NCI-H2107 (cell line): ENCODE measurements at regions not wholly inside any gene's neighbourhood (a gene's known extent, or its start where the extent isn't known, plus 50 kb on each side); places are given as distances from the start of the nearest gene placed in this dataset.

Source experiments
- DNase-seq: peaks from one replicate; lab custom pipeline; 2025; lab: John Stamatoyannopoulos, UW

DNA sequence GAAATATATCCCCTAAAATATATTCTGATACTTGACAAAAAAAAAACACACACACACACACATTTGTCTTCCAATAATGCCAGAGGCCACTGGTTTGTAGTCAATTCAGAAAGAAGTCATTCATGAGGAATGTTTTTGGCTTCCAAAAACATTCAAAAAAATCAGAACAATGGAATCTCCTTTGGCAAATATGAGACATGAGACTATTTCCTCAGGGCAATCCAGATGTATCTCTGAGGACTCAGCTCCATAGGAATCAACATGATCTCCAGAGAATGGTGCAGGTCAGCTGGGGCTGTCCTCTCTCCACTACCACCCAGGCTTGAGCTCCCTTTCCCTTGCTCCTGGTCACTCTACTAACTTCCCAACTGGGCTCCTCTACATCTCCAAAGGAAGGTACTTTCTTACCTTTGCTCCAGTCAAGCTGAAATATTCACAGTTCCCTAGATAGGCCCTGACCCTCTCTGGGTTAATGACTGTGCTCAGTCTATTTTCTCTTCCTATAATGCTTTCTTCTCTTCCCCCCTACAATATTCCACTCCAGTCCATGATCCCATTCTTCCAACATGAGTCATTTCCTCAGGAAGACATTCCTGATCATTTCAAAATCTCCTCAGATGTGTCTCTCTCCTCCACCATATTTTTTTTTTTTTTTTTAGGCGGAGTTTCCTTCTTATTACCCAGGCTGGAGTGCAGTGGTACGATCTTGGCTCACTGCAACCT lies 145.3 kb downstream of the C1D start:
- DNase-seq = no peak

DNA sequence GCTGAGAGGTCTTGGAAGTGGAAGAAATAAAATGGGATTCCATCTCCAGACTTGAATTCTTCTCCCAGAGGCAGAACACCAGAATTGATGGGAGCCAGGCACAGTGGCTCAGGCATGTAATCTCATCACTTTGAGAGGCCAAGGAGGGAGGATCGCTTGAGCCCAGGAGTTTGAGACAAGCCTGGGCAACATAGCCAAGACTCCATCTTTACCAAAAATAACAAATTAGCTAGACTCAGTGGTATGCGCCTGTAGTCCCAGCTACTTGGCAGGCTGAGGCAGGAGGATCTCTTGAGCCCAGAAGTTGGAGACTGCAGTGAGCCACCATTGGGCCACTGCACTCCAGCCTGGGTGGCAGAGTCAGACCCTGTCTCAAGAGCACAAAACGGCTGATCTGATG lies 144.3 kb downstream of the C1D start:
- no peak for DNase-seq

DNA sequence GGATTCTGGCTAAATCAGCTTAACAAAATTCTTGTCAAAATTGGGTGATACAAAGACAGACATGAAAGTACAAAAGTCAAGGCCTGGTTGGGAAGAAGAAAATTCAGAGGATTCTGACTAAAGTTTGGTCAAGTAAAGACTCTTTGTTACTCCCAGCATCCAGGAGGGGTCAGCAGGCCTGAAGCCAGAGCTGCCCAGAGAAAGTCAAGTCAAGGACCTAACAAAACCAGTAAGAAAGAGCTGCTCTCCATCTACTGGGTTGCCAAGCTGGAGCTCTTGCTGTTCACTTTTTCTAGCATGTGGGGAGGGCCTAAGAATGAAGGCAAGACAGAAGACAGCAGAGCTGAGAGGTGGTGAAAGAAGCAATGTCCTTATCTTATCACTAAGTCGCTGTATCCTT lies 143.3 kb downstream of the C1D start:
- no peak for DNase-seq

DNA sequence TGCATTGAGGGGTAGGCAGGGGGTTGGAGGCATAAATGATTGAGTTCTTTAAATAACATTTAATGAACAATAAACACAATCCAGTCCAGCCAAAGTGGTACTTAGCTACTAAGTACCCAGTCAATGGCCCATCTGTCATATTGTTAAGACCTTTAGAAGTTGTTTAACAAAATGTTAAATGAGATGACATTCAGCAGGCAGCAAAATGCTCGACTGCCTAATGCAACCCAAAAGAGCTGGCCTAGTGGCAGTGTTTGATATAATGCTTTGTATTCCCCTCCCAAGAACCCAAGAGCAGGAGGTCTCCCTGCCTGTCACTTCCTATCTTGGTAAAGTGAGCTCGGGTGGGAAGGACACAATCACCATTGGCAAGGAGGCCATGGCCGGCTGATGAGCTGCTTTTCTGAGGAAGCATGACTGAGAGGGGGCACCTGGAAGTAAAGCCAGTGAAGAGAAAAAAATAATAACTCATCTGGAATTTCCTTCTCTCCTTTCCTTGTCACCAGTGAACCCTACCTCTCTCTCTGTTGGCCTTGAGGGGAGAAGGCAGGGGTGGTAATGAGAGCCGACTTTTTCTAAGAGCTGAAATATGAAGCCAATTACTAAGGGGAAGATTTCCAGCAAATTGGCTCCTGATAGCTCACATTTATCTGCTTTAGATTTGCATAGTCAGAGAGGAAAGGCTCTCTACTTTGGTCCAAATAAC lies 140.6 kb downstream of the C1D start:
- DNase-seq = no peak

DNA sequence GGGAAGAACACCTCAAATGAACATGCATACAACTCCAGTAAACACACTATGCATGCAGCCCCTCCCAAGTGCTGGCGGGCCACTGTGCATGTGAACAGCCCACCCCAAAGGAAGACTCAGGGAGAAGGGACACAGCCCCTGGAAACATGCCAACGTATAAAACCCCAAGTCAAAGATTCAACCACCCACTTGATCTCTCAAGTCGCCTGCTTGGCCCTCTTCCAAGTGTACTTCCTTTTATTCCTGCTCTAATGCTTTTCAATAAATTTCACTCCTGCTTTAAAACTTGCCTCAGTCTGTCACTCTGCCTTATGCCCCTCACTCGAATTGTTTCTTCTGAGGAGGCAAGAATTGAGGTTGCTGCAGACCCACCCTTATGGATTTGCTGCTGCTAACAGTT lies 139.1 kb downstream of the C1D start:
- no peak for DNase-seq

DNA sequence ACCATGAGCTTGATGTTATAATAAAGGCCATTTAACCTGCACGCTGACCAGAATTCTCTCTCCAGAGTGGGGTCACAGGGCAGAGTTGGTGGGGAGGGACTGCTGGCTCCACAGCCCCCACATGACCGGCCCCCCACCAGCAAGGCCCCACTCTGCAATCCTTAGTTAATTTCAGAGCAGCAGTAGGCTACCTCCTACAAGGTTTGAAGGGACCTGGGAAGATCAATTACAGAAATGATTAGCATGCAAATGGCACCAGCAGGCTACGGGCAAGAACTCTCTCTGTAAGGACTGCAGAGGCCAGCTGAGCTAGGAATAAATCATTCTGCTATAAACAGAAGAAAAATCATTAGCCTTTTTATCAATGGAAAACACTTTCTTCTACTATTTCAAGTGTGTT lies 135.3 kb downstream of the C1D start:
- DNase-seq = no peak

DNA sequence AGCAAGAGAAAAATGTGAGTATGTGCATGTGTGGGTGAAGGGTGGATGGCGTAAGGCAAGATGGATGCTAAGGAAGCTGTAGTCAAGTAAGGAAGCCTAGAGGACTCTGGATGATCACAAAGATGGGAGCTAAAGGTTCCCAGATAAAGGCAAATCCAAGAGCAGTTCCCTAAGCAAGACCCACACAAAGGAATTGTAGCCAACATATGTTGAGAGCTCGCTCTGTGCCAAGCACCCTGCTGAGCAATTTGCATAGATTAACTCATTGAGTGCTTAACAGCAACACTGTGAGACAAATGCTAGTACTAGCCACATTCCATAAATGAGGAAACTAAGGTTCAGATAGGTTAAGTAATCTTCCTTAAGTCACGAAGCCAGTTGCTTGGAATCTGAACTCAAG lies 132.6 kb downstream of the C1D start:
- DNase-seq = no peak

DNA sequence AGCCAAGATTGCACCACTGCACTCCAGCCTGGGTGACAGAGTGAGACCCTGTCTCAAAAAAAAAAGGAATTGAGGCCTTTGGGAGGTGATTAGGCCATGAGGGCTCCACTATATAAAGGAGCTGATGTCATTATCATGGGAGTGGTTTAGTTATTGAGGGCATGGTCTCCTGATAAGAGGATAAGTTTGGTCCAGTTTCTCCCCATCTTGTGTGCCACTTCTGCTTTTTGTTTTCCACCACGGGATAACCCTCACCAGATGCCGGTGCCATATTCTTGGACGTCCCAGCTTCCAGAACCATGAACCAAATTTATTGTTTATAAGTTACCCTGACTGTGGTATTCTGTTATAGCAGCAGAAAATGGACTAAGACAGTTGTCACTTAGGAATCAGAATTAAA lies 125.8 kb downstream of the C1D start:
- no peak for DNase-seq

DNA sequence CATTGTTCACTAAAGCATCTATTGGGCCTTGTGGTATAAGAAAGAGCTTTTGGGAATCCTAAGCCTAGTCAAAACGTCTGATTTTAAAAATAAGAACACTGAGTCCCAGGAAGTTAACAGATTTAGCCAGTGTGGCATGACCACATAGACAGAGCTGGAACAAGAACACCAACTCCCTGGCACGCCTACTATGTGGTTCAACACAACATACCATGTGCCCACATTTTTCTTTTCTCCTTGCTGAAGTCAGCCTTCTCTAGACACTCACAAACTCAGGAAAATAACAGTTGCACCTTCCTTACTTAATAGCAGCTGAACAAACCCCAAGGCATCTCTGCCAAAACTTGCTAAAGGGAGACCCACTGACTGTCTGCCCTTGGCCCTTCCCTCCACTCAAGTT lies 124.8 kb downstream of the C1D start:
- no peak for DNase-seq

DNA sequence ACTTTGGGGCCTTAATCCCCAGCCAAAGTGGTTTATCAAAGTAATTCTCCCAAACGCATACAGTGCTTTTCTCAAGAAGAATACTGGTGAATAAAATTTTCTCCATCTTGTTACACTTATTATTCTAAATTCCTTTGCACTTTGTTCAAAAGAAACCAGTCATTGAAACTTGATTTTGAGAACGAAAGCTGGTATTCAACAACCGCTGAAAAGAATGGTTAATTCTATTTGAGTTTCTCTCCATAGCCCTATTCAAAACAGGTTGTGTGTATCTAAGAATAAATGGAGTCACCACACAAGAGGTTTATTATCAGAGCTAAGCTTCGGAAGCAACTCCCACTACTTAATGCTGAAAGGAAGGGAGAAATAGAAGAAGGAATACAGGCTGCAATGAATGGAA lies 117.7 kb downstream of the C1D start:
- no peak for DNase-seq

DNA sequence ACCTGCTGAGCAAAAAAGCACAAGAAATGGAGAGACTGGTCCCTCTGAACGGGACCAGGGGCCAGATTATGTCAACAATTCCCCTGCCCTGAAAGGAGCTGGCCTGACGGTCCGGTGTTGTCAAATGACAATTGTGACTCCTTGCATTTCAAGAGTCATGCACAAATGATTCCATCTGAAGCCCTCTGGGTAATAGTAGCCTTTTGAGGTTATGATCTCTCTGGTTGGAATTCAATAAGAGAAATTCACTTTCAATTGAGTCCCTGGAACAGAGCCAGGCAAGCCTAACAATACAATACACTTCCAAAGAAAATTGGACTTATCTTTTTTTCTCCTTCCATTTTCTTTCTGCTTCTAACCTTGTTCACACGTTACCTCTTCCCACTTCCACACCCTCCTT lies 116.9 kb downstream of the C1D start:
- no peak for DNase-seq

DNA sequence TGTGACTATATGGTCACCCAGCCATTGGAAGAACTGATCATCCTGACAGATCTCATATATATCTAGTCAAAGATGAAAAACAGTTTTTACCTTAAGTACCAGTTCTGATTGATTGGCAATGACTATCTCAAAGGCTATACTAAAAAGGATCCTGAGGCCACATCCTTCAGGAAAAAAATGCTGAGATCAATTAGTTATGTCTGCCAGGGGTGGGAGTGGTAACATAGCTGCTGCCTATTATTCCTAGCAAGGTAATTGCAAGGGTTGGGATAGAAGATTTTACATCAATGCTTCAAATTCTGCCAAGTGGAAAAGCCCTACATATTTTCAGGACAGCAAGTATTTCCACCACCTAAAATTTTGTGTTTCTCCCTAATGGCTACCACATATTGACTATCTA lies 114.7 kb downstream of the C1D start:
- no peak for DNase-seq

DNA sequence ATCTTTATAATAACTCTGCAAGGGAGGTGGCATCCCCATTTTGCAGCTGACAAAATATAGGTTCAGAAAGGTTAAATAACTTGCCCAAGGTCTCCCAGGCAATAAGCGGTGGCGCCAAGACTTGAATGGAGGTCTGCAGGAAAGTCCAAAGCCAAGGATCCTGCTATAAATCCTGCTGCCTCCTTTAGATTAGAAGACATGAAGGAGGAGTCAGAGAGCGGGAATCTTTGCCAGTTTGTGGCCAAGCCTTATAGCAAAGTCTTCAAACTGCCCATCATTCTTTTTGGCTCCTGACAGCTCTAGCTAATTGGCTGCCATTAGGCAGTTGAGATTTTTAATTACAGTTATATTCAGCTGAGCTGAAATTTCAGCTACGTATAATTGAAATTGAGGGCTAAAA lies 114.3 kb downstream of the C1D start:
- DNase-seq = no peak

DNA sequence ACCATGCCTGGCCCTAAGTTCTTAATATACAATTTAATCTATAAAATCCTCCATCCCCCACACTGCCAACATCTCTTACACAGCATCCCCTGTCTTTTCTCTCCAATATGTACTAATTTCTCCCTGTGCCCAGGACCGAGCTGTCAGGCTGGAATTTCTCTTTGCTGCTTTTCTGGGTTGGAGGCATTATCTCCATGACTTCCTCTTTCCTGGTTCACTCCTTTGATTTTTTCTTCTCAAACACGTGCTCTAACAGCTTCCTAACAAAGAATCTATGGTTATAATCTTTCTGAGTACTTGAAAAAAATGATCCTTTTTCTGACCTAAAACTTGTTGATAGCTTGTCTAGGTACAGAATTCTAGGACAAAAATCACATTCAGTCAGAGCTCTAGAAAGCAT lies 112.8 kb downstream of the C1D start:
- no peak for DNase-seq

DNA sequence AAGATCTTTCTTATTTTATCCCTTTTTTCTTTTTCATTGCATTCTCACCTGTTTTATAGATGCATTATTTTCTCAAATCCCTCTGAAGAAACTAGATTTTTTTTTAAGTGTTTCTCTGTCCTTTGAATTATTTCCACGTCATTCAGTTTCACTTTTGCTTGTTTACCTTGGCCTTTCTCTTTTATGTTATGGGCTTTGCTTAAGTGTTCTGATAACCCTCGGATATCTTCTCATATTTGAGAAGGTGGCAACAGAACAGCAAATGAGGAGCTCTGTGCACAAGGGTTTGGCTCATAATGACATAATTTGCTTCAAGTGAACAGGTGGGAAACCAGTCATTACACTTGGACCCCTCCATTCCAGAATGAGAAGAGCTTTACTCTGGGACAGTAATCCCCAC lies 111.9 kb downstream of the C1D start:
- DNase-seq = no peak

DNA sequence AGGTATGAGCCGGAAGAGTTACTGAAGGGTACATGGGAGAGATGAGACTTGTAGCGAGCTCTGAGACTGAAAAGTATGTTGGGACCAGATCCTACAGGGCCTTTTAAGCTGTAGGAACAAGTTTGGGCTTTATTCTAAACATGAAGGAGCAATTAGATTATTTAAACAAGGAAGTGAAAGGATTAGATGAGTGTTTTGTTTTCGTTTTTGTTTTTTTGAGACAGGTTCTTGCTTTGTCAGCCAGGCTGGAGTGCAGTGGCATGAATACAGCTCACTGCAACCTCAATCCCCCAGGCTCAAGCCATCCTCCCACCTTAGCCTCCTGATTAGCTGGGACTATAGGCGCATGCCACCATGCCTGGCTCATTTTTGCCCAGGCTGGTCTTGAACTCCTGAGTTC lies 110.7 kb downstream of the C1D start:
- no peak for DNase-seq

DNA sequence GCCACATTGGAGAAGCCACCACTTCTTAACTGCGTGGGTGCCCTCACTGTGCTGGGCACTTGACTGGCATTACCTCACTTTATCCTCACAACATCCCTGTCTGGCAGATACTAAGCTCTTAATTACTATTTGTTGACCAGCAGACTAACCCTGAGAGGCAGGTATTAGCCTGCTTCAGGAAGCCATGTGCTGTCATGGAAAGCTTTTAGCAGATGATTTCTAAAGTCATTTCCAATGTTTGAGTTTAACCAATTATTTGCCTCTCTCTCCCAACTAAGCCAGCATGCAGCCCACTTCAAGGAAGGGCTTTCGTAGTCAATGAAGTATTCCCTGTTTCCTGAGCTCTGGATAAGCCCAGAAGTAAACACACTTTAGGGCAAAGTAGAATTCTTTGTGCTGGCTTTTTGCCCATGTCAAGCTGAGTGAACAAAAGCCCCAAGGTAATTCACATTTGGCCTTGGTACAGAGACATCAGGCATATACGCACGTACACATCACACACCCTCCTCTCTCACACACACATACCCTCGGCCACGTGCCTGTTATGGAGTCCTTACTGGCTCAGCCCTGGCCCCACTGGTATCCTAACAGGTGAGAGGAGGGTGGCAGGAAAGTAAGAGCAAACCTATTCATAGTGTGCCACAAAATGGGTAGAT lies 108.6 kb downstream of the C1D start:
- DNase-seq = no peak

DNA sequence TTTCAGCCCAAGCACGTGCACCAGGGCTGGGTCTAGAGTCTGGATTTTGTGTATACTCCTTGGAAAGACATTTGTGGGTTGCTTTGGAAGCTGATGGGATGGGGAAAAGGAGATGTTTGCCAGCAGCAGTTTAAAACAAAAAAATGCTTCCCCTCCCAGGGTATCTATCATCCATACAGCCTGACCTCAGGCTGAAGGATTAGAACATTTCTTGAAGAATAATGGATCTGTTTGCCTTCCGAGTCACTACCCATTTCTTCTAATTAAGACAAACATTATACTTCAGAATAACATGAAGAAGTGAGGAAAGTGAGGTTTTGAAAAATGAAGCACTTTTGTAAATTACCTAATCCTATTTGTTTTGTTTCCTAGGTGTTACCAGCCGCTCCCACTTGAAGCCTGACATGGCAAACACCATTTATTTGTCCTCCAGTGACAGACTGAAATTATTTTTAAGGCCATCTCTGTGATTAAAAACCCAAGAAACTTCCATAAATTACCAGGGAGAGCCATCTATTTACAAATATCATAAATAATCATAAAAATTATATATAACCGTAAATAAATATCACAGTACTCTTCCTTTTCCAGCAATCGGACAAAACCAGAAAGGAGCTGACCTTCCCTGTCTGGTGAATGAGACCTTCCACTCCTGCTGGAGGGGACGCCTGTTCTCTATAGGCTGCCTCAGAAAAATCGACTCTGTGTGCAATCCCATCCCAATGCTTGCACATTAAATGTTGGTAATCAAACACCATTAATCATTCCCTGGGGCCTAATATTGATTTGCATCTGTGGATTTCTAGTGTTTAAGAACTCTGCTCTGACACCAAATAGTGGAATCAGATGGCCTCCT lies 106.8 kb downstream of the C1D start:
- DNase-seq = no peak

DNA sequence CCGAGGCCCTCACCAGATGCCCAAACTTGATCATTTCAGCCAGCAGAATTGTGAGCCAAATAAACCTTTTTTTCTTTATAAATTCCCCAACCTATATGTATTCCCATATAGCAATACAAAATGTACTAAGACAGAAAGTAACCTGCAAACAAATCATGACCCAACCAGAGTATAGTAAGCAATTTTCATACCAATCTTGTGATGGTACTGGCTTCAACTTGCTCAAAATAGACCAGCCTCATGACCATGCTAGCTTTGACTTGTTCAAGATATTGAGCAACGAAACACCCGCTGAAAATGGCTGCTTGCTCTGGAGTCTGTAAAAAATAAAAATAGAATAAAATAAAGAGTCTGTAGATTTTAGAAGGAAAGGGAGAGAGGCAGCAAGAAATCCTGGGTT lies 97.6 kb downstream of the C1D start:
- DNase-seq = no peak

DNA sequence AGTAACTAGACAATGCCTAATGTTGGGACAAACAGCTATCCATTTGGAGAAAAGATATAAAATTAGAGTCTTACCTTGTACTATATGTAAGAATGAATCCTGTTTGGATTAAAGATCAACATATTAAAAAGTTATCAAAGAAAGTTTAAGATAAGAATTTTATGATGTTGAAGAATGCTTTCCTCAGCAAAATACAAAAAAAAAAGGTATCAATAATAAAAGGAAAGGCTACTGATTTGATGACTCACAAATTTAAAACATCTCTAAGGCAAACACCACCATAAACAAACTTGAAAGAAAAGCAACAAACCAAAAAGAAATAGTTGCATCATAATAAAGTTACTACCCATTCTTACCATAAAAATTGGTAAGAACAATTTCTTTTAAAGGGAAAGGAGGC lies 92.7 kb downstream of the C1D start:
- no peak for DNase-seq

DNA sequence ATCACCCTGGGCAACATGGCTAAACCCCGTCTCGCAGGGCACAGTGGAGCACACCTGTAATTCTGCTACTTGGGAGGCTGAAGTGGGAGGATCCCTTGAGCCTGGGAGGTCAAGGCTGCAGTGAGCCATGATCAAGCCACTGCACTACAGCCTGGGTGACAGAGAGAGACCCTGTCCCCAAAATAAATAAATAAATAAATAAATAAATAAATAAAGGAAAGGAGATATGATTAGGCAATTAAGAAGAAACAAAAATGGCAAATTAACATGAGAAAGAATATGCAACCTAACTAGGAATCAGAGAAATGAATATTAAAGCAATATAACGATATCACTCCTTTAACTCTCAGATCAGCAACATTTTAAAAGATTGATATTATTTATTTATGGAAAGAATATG lies 92.3 kb downstream of the C1D start:
- DNase-seq = no peak

DNA sequence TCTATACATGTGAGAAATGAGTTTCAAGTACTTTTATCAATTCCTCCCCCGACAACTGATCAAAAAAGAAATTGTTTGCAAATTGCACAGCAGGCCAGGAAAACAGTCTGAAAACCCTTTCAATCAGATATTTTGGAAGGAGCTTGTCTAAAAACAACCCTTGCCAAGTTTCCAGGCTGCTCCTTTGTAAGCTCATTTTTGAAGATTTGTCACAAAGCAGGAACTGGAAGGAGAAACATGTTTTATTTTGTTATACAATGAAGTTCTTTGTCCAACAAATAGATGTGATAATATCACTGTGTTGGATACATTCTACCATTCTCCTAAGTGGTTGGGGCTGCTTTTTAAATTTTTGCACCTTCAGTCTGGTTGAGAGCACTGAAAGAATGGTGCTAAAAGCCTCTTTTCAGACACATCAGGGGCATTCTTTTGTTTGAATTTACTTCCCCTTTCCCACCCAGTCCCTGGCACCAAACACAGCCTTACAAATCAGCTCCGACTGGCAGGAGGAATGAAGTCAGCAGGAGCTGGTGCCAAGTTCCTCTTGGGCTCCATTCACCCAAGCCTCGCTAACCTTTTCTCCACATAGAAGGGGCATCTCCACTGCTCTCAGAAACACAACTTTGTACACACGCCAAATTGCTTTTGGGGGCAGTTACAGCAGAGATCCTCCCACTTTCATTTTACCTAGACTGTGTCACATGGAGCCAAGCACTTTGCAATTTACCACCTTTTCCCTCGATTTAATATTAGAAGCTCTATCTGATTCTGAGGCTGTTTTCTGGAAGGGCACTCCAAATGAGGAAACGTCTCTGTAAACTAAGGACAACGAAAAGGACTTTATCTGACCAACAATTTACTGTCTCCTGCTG lies 88.0 kb downstream of the C1D start:
- DNase-seq = no peak
